HUES48 (cell line): ENCODE measurements at regions not wholly inside any gene's neighbourhood (a gene's known extent, or its start where the extent isn't known, plus 50 kb on each side); places are given as distances from the start of the nearest gene placed in this dataset.
A peak's percentile ranks its signal among the peaks of the same experiment; 100 is the strongest.

Experiments used
- H3K27ac ChIP-seq: one replicate; pipeline ENCODE4 v1.7.0; 2013; ENCODE audit warnings: low read depth, low read length, inconsistent platforms
- H3K27me3 ChIP-seq: 2 replicates; pipeline ENCODE4 v1.6.1; 2013; ENCODE audit warnings: mild to moderate bottlenecking, low read length; ENCODE audit not compliant: control insufficient read depth, insufficient read depth
- H3K36me3 ChIP-seq: 2 replicates; pipeline ENCODE4 v1.6.1; 2013; ENCODE audit warnings: low read length; ENCODE audit not compliant: control insufficient read depth, insufficient read depth
- H3K4me1 ChIP-seq: 2 replicates; pipeline ENCODE4 v1.6.1; 2013; ENCODE audit warnings: mild to moderate bottlenecking, low read length; ENCODE audit not compliant: control insufficient read depth, insufficient read depth
- H3K4me3 ChIP-seq: 2 replicates; pipeline ENCODE4 v1.5.1; 2013; ENCODE audit warnings: mild to moderate bottlenecking, low read depth, low read length
- H3K9ac ChIP-seq: 2 replicates; pipeline ENCODE4 v1.6.1; 2013; ENCODE audit warnings: mild to moderate bottlenecking, low read depth, low read length, moderate library complexity
- H3K9me3 ChIP-seq: 2 replicates; pipeline ENCODE4 v1.6.1; 2013; ENCODE audit warnings: low read length; ENCODE audit not compliant: control insufficient read depth, insufficient read depth

DNA sequence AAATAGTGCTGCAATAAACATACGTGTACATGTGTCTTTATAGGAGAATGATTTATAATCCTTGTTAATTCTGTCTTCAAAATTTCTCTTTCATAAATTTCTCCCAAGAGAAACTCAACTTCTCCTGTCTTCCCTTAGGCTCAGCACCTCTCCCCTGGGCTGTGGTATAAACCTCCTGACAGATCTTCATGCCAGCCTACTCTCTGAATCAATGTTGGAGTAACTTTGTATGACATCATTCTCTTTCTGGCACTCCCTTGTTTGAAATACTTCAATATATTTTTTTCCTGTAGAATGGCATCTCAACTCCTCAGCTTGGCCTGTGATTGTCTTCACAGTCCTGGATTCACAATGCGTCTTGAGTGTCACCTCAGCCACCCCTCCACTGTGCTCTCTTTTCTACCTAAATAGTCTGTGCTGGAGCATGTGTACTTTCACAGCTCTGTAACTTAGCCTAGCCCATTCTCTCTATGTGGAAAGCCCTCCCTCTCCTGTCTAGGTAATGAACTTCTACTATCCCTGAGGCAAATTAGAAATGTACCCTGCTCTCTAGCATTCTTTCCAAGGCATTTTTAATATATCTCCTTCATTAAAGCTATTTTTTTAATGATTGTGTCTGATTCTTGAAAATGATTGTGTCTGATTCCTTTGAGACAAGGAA is 649.9 kb upstream of the FANCL start:
- H3K36me3 ChIP-seq = no peaks in the 10 kb centered on the region
- H3K4me1 ChIP-seq = no peaks in the 10 kb centered on the region
- H3K27me3 ChIP-seq = no peaks in the 10 kb centered on the region
- H3K9me3 ChIP-seq = no peaks in the 10 kb centered on the region
- no peak overlapping the region for H3K4me3 ChIP-seq
- no peak overlapping the region for H3K27ac ChIP-seq
- no peak overlapping the region for H3K9ac ChIP-seq

DNA sequence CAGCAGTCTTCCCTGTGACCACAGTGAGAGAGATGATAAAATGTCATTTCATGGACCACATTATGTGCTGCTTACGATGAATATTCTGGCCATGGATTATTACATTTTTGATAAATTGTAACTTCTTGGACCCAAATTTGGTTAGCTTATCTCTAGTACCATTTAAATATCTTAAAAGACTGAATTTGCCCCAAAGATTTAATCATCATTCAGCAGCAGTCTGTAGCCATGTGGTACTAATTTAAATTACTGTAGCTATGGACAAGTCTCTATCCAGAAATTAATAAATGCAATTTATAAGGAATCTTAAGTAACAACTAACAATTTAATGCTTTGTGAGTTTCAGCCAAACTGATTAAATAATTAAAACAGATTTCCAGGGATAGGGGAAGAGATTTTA is 644.9 kb upstream of the FANCL start:
- H3K4me3 ChIP-seq = no peak overlapping the region
- H3K4me1 ChIP-seq = no peaks in the 10 kb centered on the region
- H3K9ac ChIP-seq = no peak overlapping the region
- H3K36me3 ChIP-seq = no peaks in the 10 kb centered on the region
- no peak overlapping the region for H3K27ac ChIP-seq
- H3K27me3 ChIP-seq = no peaks in the 10 kb centered on the region
- H3K9me3 ChIP-seq = no peaks in the 10 kb centered on the region

GRCh38 chr2:58879834-58880233 is 638.7 kb upstream of the FANCL start:
- no peak overlapping the region for H3K4me3 ChIP-seq
- H3K36me3 ChIP-seq = no peaks in the 10 kb centered on the region
- no peak overlapping the region for H3K27ac ChIP-seq
- H3K27me3 ChIP-seq = no peaks in the 10 kb centered on the region
- H3K4me1 ChIP-seq = no peaks in the 10 kb centered on the region; the same call in 1 of the 2 replicates
- no peak overlapping the region for H3K9ac ChIP-seq
- H3K9me3 ChIP-seq = no peaks in the 10 kb centered on the region

GRCh38 chr2:58878778-58879177 is 637.7 kb upstream of the FANCL start:
- no peak overlapping the region for H3K9ac ChIP-seq
- no peaks in the 10 kb centered on the region for H3K9me3 ChIP-seq
- no peak overlapping the region for H3K27ac ChIP-seq

DNA sequence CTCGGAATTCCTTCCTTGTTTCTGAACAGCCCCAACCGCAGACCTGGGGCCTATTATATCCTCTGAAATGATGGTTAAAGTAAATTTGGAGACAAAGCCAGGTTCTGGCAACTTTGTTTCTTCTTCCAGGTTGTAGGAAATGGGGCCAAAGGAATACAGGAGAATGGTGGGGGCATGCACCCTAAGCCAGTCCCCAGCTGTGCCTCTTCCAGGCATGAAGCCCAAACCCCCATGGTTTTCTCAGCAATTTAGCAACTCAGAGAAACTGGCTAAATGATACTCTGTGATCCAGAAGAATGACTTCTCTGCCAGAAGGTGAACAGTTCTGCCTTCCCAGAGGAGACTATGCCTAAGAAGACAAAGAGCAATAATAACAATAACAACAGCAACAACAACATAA is 635.0 kb upstream of the FANCL start:
- Histone ChIP-seq H3K27me3 (no peaks in the 10 kb centered on the region), H3K4me3 (no peak overlapping the region), H3K36me3 (no peaks in the 10 kb centered on the region), H3K9ac (no peak overlapping the region), H3K27ac (no peak overlapping the region), H3K4me1 (peaks cover 7% of the 10 kb centered on the region), H3K9me3 (no peaks in the 10 kb centered on the region)

More at GRCh38 chr2:58878778-58879177, 637.7 kb upstream of the FANCL start:
- H3K4me3 ChIP-seq = no peak overlapping the region
- no peaks in the 10 kb centered on the region for H3K27me3 ChIP-seq
- no peaks in the 10 kb centered on the region for H3K36me3 ChIP-seq
- H3K4me1 ChIP-seq = no peaks in the 10 kb centered on the region; the same call in 1 of the 2 replicates

DNA sequence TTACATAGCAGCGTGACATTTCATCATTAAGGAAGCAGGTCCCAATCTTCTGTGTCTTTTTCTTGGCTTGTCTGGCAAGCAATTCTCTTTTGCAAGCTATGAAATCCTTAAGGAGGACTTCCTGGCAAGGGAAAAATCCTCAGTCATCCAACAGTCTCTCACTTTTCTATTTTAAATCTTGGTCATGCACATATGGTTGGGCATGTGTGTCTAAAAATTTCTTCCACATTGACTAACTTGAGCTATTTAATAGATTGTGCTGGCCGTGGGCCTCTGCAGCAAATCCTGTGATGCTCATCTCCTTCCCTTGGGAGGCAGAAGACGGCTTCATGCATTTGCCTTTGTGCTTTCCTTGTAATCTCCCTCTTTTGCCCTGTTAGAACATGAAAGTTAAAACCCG is 634.3 kb upstream of the FANCL start:
- Histone ChIP-seq H3K4me1 (peaks cover 7% of the 10 kb centered on the region), H3K36me3 (no peaks in the 10 kb centered on the region), H3K27me3 (no peaks in the 10 kb centered on the region), H3K27ac (no peak overlapping the region), H3K4me3 (no peak overlapping the region), H3K9me3 (no peaks in the 10 kb centered on the region), H3K9ac (no peak overlapping the region)

GRCh38 chr2:58871469-58872142 is 630.5 kb upstream of the FANCL start:
- Histone ChIP-seq H3K4me3 (no peak overlapping the region), H3K9ac (no peak overlapping the region), H3K4me1 (peaks cover 19% of the 10 kb centered on the region), H3K36me3 (no peaks in the 10 kb centered on the region), H3K27ac (no peak overlapping the region), H3K27me3 (peaks cover 9% of the 10 kb centered on the region), H3K9me3 (no peaks in the 10 kb centered on the region)

- H3K36me3 ChIP-seq = no peaks in the 10 kb centered on the region
- H3K4me1 ChIP-seq = peaks cover 28% of the 10 kb centered on the region
- H3K27me3 ChIP-seq = peaks cover 11% of the 10 kb centered on the region
- no peaks in the 10 kb centered on the region for H3K9me3 ChIP-seq
- no peak overlapping the region for H3K4me3 ChIP-seq
- H3K9ac ChIP-seq = no peak overlapping the region
- no peak overlapping the region for H3K27ac ChIP-seq
Observed at GRCh38 chr2:58870704-58871103, 629.6 kb upstream of the FANCL start.

GRCh38 chr2:58866946-58867345 is 625.8 kb upstream of the FANCL start:
- Histone ChIP-seq H3K36me3 (no peaks in the 10 kb centered on the region), H3K4me3 (no peak overlapping the region), H3K27me3 (peaks cover 11% of the 10 kb centered on the region), H3K27ac (no peak overlapping the region), H3K9ac (no peak overlapping the region), H3K4me1 (peaks cover 31% of the 10 kb centered on the region), H3K9me3 (no peaks in the 10 kb centered on the region)

- Histone ChIP-seq H3K27ac (peak overlapping the region; percentile 59), H3K27me3 (peaks cover 11% of the 10 kb centered on the region), H3K9me3 (no peaks in the 10 kb centered on the region), H3K4me1 (peaks cover 30% of the 10 kb centered on the region), H3K36me3 (no peaks in the 10 kb centered on the region), H3K9ac (no peak overlapping the region), H3K4me3 (no peak overlapping the region)
Observed at GRCh38 chr2:58866527-58866926, 625.4 kb upstream of the FANCL start.

DNA sequence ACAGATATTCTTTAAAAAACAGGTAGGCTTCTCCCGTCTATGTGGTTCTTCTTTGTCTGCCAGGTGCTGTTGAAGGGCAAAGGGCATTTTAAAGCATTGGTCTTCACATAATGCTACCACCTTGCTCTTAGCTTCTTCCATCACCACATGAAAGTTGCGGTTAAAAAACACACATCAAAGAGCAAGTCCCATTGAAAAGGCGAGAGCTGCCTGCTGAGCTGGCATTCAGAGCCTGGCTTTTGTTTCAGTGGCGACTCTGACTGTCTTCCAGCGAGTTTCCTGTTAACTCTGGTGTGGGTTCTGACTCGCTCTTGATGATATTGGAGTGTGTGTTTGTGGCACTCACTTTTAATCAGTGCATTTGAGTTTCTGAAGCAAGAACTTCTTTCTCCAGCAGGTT is 624.9 kb upstream of the FANCL start:
- no peak overlapping the region for H3K4me3 ChIP-seq
- H3K36me3 ChIP-seq = no peaks in the 10 kb centered on the region
- H3K27ac ChIP-seq = peak overlapping the region; percentile 59
- no peaks in the 10 kb centered on the region for H3K9me3 ChIP-seq
- peaks cover 30% of the 10 kb centered on the region for H3K4me1 ChIP-seq
- H3K27me3 ChIP-seq = peaks cover 11% of the 10 kb centered on the region
- no peak overlapping the region for H3K9ac ChIP-seq
